ENCODE measurements at regions not wholly inside any gene's neighbourhood (a gene's known extent, or its start where the extent isn't known, plus 50 kb on each side); places are given as distances from the start of the nearest gene placed in this dataset.

DNA sequence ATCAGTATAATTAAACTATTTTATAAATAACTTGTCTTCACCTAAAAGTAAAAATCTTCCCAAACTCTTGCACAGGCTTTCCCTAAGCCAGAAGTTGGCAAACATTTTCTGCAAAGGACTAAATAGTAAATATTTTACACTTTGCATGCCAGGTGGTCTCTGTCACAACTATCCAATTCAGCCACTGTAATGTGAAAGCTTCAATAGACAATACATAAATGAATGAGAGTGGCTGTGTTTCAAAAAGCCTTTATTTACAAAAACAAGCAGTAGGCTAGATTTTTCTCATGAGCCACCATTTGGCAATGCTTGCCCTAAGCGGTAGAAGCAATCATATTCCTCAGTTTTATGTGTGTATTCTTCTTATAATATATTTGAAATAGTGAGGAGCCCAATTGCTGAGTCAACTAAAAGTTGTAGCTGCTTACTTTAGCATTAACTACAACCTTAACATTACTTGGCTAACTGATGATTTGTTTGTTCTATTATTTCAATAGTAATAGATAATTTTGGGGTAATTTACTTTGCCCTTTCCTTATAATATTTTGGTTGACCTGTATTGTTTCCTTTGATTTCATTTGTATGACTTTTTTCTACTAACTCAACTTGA lies 236.0 kb upstream of the SYT1 start:
- TF ChIP-seq, protein P1, sequence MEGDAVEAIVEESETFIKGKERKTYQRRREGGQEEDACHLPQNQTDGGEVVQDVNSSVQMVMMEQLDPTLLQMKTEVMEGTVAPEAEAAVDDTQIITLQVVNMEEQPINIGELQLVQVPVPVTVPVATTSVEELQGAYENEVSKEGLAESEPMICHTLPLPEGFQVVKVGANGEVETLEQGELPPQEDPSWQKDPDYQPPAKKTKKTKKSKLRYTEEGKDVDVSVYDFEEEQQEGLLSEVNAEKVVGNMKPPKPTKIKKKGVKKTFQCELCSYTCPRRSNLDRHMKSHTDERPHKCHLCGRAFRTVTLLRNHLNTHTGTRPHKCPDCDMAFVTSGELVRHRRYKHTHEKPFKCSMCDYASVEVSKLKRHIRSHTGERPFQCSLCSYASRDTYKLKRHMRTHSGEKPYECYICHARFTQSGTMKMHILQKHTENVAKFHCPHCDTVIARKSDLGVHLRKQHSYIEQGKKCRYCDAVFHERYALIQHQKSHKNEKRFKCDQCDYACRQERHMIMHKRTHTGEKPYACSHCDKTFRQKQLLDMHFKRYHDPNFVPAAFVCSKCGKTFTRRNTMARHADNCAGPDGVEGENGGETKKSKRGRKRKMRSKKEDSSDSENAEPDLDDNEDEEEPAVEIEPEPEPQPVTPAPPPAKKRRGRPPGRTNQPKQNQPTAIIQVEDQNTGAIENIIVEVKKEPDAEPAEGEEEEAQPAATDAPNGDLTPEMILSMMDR (conservative IDR thresholded peaks at IDR 0.05 in 1 of 2, IDR thresholded peaks at IDR 0.05 in 1 of 2; ENCODE audit: extremely low read depth in 1 of 2, insufficient read depth in 1 of 2, low read depth in 1 of 2, low read length in 2 of 2): no peak
- no peak for TF ChIP-seq EZH2 (IDR thresholded peaks at IDR 0.05; ENCODE audit: borderline replicate concordance, low read length)

All from mammary epithelial cell (primary cell).